ENCODE measurements at regions not wholly inside any gene's neighbourhood (a gene's known extent, or its start where the extent isn't known, plus 50 kb on each side); places are given as distances from the start of the nearest gene placed in this dataset.
"Not testable (repeated sequence)": the region's sequence is repeated elsewhere in the genome, so short reads cannot be mapped to it uniquely, and the experiment has no call there.

GRCh38 chr20:40887105-40887504 lies 141.5 kb upstream of the TOP1 start:
- TF ChIP-seq, protein P1, sequence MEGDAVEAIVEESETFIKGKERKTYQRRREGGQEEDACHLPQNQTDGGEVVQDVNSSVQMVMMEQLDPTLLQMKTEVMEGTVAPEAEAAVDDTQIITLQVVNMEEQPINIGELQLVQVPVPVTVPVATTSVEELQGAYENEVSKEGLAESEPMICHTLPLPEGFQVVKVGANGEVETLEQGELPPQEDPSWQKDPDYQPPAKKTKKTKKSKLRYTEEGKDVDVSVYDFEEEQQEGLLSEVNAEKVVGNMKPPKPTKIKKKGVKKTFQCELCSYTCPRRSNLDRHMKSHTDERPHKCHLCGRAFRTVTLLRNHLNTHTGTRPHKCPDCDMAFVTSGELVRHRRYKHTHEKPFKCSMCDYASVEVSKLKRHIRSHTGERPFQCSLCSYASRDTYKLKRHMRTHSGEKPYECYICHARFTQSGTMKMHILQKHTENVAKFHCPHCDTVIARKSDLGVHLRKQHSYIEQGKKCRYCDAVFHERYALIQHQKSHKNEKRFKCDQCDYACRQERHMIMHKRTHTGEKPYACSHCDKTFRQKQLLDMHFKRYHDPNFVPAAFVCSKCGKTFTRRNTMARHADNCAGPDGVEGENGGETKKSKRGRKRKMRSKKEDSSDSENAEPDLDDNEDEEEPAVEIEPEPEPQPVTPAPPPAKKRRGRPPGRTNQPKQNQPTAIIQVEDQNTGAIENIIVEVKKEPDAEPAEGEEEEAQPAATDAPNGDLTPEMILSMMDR (conservative IDR thresholded peaks at IDR 0.05; ENCODE audit: low read length): no peak
- H3K4me3 ChIP-seq (ENCODE audit: low read length): no peak overlapping the region
- no peak for DNase-seq (ENCODE audit: low read depth)

GRCh38 chr20:40889266-40889665 lies 139.4 kb upstream of the TOP1 start:
- not testable (repeated sequence) for DNase-seq (ENCODE audit: low read depth); H3K4me3 ChIP-seq (ENCODE audit: low read length)

GRCh38 chr20:40890181-40890580 lies 138.4 kb upstream of the TOP1 start:
- H3K4me3 ChIP-seq (ENCODE audit: low read length): no peak overlapping the region
- TF ChIP-seq, protein P1 (conservative IDR thresholded peaks at IDR 0.05; ENCODE audit: low read length): no peak
- DNase-seq (ENCODE audit: low read depth): no peak

DNA sequence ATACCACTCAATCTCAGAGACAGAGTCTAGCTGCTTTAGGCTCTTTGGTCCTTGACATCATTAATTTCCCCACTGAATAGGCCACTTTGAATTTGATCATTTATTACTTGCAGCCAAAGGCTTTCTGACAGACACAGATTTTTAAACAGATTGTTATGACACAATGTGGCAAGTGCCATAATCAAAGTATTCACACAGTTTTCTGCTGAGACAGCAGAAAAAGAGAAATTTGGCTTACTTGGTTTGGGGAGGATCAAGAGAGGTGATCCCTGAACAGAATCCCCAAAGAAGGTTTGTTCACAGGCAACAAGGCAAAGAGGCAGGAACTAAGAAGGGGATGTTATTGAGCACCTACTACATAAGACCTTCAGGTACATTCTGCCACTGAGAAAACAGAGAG lies 138.0 kb upstream of the TOP1 start:
- DNase-seq (ENCODE audit: low read depth): no peak
- TF ChIP-seq, protein P1 (conservative IDR thresholded peaks at IDR 0.05; ENCODE audit: low read length): no peak
- no peak overlapping the region for H3K4me3 ChIP-seq (ENCODE audit: low read length)

- TF ChIP-seq, protein P1 (conservative IDR thresholded peaks at IDR 0.05; ENCODE audit: low read length): no peak
- DNase-seq (ENCODE audit: low read depth): no peak
These were observed 137.3 kb upstream of the TOP1 start for GRCh38 chr20:40891351-40891750.

GRCh38 chr20:40892642-40893041 lies 136.0 kb upstream of the TOP1 start:
- H3K4me3 ChIP-seq (ENCODE audit: low read length): no peak overlapping the region
- TF ChIP-seq, protein P1 (conservative IDR thresholded peaks at IDR 0.05; ENCODE audit: low read length): no peak
- no peak for DNase-seq (ENCODE audit: low read depth)

More at GRCh38 chr20:40891351-40891750, 137.3 kb upstream of the TOP1 start:
- no peak overlapping the region for H3K4me3 ChIP-seq (ENCODE audit: low read length)

DNA sequence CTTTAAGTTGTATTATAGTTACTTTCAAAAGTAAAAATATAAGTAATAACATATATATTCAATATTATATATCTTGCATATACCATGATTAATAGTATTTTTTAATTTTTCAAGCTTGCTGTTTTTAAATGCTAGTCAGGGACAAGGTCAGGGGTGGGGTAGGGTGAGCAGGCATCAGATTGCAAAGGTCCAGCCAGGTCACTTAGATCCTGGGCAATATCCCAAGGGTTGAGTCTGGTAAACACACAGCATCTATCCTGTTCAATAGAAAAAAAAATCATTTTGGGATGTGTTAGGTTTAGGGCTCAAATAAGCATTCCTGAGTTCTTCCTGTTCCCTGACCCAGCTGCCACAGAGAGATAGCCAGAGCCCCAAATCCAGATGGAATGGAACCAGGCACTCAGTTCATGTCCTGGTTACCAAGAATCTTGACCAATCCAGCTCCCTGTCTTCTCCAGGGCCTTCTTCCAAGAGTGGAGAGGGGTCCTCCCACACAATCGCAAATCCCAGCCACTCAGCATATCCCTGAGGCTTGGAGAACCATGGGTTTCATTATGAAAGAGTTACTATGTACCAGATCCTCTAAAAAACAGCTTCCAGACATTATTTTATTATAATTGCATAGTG lies 134.9 kb upstream of the TOP1 start:
- no peak overlapping the region for H3K4me3 ChIP-seq (ENCODE audit: low read length)
- no peak for DNase-seq (ENCODE audit: low read depth)
- TF ChIP-seq, protein P1 (conservative IDR thresholded peaks at IDR 0.05; ENCODE audit: low read length): no peak

DNA sequence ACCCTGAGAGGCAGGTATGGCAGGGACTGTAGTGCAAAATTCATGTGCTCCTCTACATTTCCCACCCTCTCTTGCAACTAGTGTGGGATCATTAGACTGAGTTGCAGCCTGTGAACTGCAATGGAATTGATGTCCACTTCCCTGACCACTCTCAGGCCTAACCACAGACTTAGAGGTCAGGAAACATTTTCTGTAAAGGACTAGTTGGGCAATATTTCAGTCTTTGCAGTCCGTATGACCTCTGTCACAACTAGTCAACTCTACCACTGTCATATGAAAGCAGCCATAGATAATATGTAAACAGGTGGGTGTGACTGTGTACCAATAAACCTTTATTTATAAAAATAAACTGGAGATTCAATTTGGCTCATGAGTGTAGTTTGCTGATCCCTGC lies 134.4 kb upstream of the TOP1 start:
- no peak overlapping the region for H3K4me3 ChIP-seq (ENCODE audit: low read length)
- TF ChIP-seq, protein P1 (conservative IDR thresholded peaks at IDR 0.05; ENCODE audit: low read length): no peak
- no peak for DNase-seq (ENCODE audit: low read depth)

Measured in AG10803 (cell line).